Activated CD4-positive, alpha-beta T cell treated with anti-CD3 and anti-CD28 coated beads, Interleukin-2, Interleukin-4, amounts not matched to agents 100 ng/mL and 50 ng/mL, durations not matched to agents 16 hours and 8 hours (primary cell): ENCODE measurements at regions not wholly inside any gene's neighbourhood (a gene's known extent, or its start where the extent isn't known, plus 50 kb on each side); places are given as distances from the start of the nearest gene placed in this dataset.

Source experiments
- DNase-seq: peaks from one replicate; pipeline ENCODE4 v3.0.0-alpha.2; 2020; ENCODE audit warnings: low spot score

GRCh38 chr3:56985460-56985859 lies 75.0 kb upstream of the SPATA12 start:
- no peak for DNase-seq

GRCh38 chr3:56983427-56983826 lies 77.0 kb upstream of the SPATA12 start:
- DNase-seq: no peak

GRCh38 chr3:56981445-56982230 lies 78.8 kb upstream of the SPATA12 start:
- no peak for DNase-seq

- DNase-seq: peak; percentile 82
These were observed 79.6 kb upstream of the SPATA12 start for GRCh38 chr3:56980798-56981390.

GRCh38 chr3:56980243-56980642 lies 80.2 kb upstream of the SPATA12 start:
- no peak for DNase-seq

GRCh38 chr3:56979791-56980190 lies 80.7 kb upstream of the SPATA12 start:
- DNase-seq: no peak

- no peak for DNase-seq
These were observed 82.9 kb upstream of the SPATA12 start for GRCh38 chr3:56977561-56977889.

- no peak for DNase-seq
These were observed 83.6 kb upstream of the SPATA12 start for GRCh38 chr3:56976651-56977560.

- no peak for DNase-seq
These were observed 84.9 kb upstream of the SPATA12 start for GRCh38 chr3:56975567-56975966.

- no peak for DNase-seq
These were observed 86.1 kb upstream of the SPATA12 start for GRCh38 chr3:56974247-56974930.

GRCh38 chr3:56971816-56972215 lies 88.6 kb upstream of the SPATA12 start:
- no peak for DNase-seq

- no peak for DNase-seq
These were observed 89.2 kb upstream of the SPATA12 start for GRCh38 chr3:56971261-56971660.

GRCh38 chr3:56970461-56970879 lies 90.0 kb upstream of the SPATA12 start:
- no peak for DNase-seq

- DNase-seq: no peak
These were observed 90.6 kb upstream of the SPATA12 start for GRCh38 chr3:56969851-56970250.

- no peak for DNase-seq
These were observed 94.0 kb upstream of the SPATA12 start for GRCh38 chr3:56966509-56966908.

GRCh38 chr3:56966104-56966503 lies 94.4 kb upstream of the SPATA12 start:
- DNase-seq: no peak

- no peak for DNase-seq
These were observed 97.5 kb upstream of the SPATA12 start for GRCh38 chr3:56962922-56963321.

- no peak for DNase-seq
These were observed 98.3 kb upstream of the SPATA12 start for GRCh38 chr3:56962206-56962605.

GRCh38 chr3:56960234-56960917 lies 100.1 kb upstream of the SPATA12 start:
- no peak for DNase-seq

- no peak for DNase-seq
These were observed 101.6 kb upstream of the SPATA12 start for GRCh38 chr3:56958879-56959278.

- DNase-seq: no peak
These were observed 102.9 kb upstream of the SPATA12 start for GRCh38 chr3:56957522-56957921.

GRCh38 chr3:56956906-56957305 lies 103.6 kb upstream of the SPATA12 start:
- DNase-seq: no peak
